Body of pancreas (tissue), 4 donors: ENCODE measurements at regions not wholly inside any gene's neighbourhood (a gene's known extent, or its start where the extent isn't known, plus 50 kb on each side); places are given as distances from the start of the nearest gene placed in this dataset.
"Not testable (repeated sequence)": the region's sequence is repeated elsewhere in the genome, so short reads cannot be mapped to it uniquely, and the experiment has no call there.

Experiments used
- ATAC-seq: fragments of 150-250 bp; one replicate; pipeline ENCODE4 v1.9.1; 2016
- DNase-seq, 4 donors: peaks; one replicate each; pipeline ENCODE4 v3.0.0-alpha.2; 2019
- H3K27ac ChIP-seq, 4 donors: fragments of 200-600 bp; sonication (generic); 1 replicate in 3 of 4; 2 replicates in 1 of 4; pipeline versions ENCODE4 v1.5.1 to v1.6.1; 2016 to 2019; ENCODE audit warnings: mild to moderate bottlenecking in 1 of 4, mixed read lengths in 1 of 4, moderate library complexity in 1 of 4
- H3K27me3 ChIP-seq, 2 donors: fragments of 200-600 bp; sonication (generic); one replicate each; pipeline ENCODE4 v1.6.0; 2016; ENCODE audit warnings: mild to moderate bottlenecking in 1 of 2
- H3K36me3 ChIP-seq, 2 donors: fragments of 200-600 bp; sonication (generic); replicated peaks in 1 of 2; 2 replicates each; pipeline ENCODE4 v1.5.1; 2016; ENCODE audit warnings: low read depth in 2 of 2; ENCODE audit not compliant: insufficient read depth in 1 of 2
- H3K4me1 ChIP-seq: fragments of 200-600 bp; sonication (generic); one replicate; pipeline ENCODE4 v1.6.0; 2016
- H3K4me3 ChIP-seq, 2 donors: fragments of 200-600 bp; sonication (generic); 1 replicate in 1 of 2; 2 replicates in 1 of 2; pipeline ENCODE4 v1.5.1; 2016 to 2019
- H3K9me3 ChIP-seq, 3 donors: fragments of 200-600 bp; sonication (generic); 1 replicate in 2 of 3; 2 replicates in 1 of 3; pipeline ENCODE4 v1.5.1; 2016
- CTCF ChIP-seq, 7 experiments: fragments of 450-650 bp in 4 of 7; fragments of 200-600 bp in 3 of 7; sonication (generic) in 3 of 7; IDR thresholded peaks; one replicate each; pipeline ENCODE4 v1.5.1; 2016 to 2019; ENCODE audit warnings: antibody characterized with exemption in 7 of 7
- POLR2A ChIP-seq, 3 donors: fragments of 450-650 bp; IDR thresholded peaks; one replicate each; pipeline ENCODE4 v1.6.1; 2016; ENCODE audit warnings: antibody characterized with exemption in 3 of 3, mild to moderate bottlenecking in 2 of 3
- WGBS, 2 donors: methylation state at CpG; one replicate each; pipeline ENCODE4 v1.1.5; 2017; 5-methylcytosine and 5-hydroxymethylcytosine counted together
- intact Hi-C: fragments of 100-400 bp; cut with DNase I; formaldehyde crosslinking; loops from one replicate; pipeline ENCODE4 v1.15.1; 2023

GRCh38 chrX:118228456-118228855 lies 111.8 kb upstream of the KLHL13 start:
- Histone ChIP-seq H3K36me3 (no peaks in the 10 kb centered on the region), H3K4me1 (peaks cover 8% of the 10 kb centered on the region), H3K9me3 (no peaks in the 10 kb centered on the region), H3K27ac (no peak overlapping the region), H3K4me3 (no peak overlapping the region), H3K27me3 (no peaks in the 10 kb centered on the region)
- ATAC-seq (no peak), DNase-seq (no peak)
- intact Hi-C loops: no loop called here
- WGBS, 2 donors: 86 to 100% methylated on average over 1 of the region's 1 CpG
- TF ChIP-seq CTCF (IDR thresholded peaks at IDR 0.05) (no peak), POLR2A (IDR thresholded peaks at IDR 0.05) (no peak)

- no peaks in the 10 kb centered on the region for H3K9me3 ChIP-seq
- no peak overlapping the region for H3K27ac ChIP-seq
- TF ChIP-seq CTCF (IDR thresholded peaks at IDR 0.05): no peak
- TF ChIP-seq POLR2A (IDR thresholded peaks at IDR 0.05): no peak
- DNase-seq (no peak), ATAC-seq (no peak)
- H3K4me3 ChIP-seq: no peak overlapping the region
- H3K27me3 ChIP-seq: no peaks in the 10 kb centered on the region
- no peaks in the 10 kb centered on the region for H3K4me1 ChIP-seq
- H3K36me3 ChIP-seq: no peaks in the 10 kb centered on the region
- intact Hi-C loops: no loop called here
Observed at GRCh38 chrX:118231464-118231863, 114.4 kb upstream of the WDR44 start.

GRCh38 chrX:118239178-118239870 lies 106.6 kb upstream of the WDR44 start:
- Histone ChIP-seq H3K36me3 (no peaks in the 10 kb centered on the region), H3K27me3 (no peaks in the 10 kb centered on the region), H3K27ac (no peak overlapping the region), H3K9me3 (no peaks in the 10 kb centered on the region), H3K4me3 (no peak overlapping the region), H3K4me1 (no peaks in the 10 kb centered on the region)
- no peak for ATAC-seq
- TF ChIP-seq POLR2A (IDR thresholded peaks at IDR 0.05) (no peak), CTCF (IDR thresholded peaks at IDR 0.05) (no peak)
- intact Hi-C loops: no loop called here
- WGBS, 2 donors: 57 to 59% methylated on average over 2 of the region's 2 CpGs
- DNase-seq: peak in 1 of 4 donors; percentile 49

- no peaks in the 10 kb centered on the region for H3K4me1 ChIP-seq
- ATAC-seq (no peak), DNase-seq (no peak)
- intact Hi-C loops: no loop called here
- no peaks in the 10 kb centered on the region for H3K36me3 ChIP-seq
- TF ChIP-seq CTCF (IDR thresholded peaks at IDR 0.05) (no peak), POLR2A (IDR thresholded peaks at IDR 0.05) (no peak)
- no peak overlapping the region for H3K27ac ChIP-seq
- no peak overlapping the region for H3K4me3 ChIP-seq
- H3K27me3 ChIP-seq: no peaks in the 10 kb centered on the region
- H3K9me3 ChIP-seq: no peaks in the 10 kb centered on the region
- WGBS, 2 donors: 63 to 69% methylated on average over 6 of the region's 6 CpGs
Observed at GRCh38 chrX:118239913-118240698, 105.8 kb upstream of the WDR44 start.

GRCh38 chrX:118246961-118247360 lies 98.9 kb upstream of the WDR44 start:
- H3K36me3 ChIP-seq, H3K9me3 ChIP-seq, H3K4me3 ChIP-seq, H3K27me3 ChIP-seq, H3K4me1 ChIP-seq, H3K27ac ChIP-seq, ATAC-seq, DNase-seq, intact Hi-C loops: not testable (repeated sequence)
- WGBS, 2 donors: no CpG with 5 or more reads among the region's 2 CpGs
